Smooth muscle cell (in vitro differentiated cells): ENCODE measurements at regions not wholly inside any gene's neighbourhood (a gene's known extent, or its start where the extent isn't known, plus 50 kb on each side); places are given as distances from the start of the nearest gene placed in this dataset.

ENCODE experiments used
- DNase-seq: peaks from one replicate; lab custom pipeline; 2025; ENCODE audit not compliant: unreplicated experiment; lab: John Stamatoyannopoulos, UW
- H2AFZ ChIP-seq: fragments of 200-600 bp; sonication (generic); 2 replicates; pipeline ENCODE4 v1.6.0; 2016; ENCODE audit warnings: antibody characterized with exemption, low read depth, mild to moderate bottlenecking
- H3F3A ChIP-seq: fragments of 200-600 bp; sonication (generic); 2 replicates; pipeline ENCODE4 v1.6.0; 2017; ENCODE audit warnings: antibody characterized with exemption, low read depth
- H3K27ac ChIP-seq: fragments of 200-600 bp; sonication (generic); 2 replicates; pipeline ENCODE4 v1.5.1; 2016; ENCODE audit warnings: low read depth, mild to moderate bottlenecking
- H3K27me3 ChIP-seq: fragments of 200-600 bp; sonication (generic); 2 replicates; pipeline ENCODE4 v1.6.1; 2016; ENCODE audit warnings: low read depth, mild to moderate bottlenecking
- H3K36me3 ChIP-seq: fragments of 200-600 bp; sonication (generic); 2 replicates; pipeline ENCODE4 v1.5.1; 2016; ENCODE audit warnings: low read depth
- H3K4me1 ChIP-seq: fragments of 200-600 bp; sonication (generic); 2 replicates; pipeline ENCODE4 v1.5.1; 2016; ENCODE audit warnings: low read depth
- H3K4me2 ChIP-seq: fragments of 200-600 bp; sonication (generic); 2 replicates; pipeline ENCODE4 v1.6.0; 2016; ENCODE audit warnings: mild to moderate bottlenecking
- H3K4me3 ChIP-seq: fragments of 200-600 bp; sonication (generic); 2 replicates; pipeline ENCODE4 v1.5.1; 2016; ENCODE audit warnings: mild to moderate bottlenecking
- H3K79me2 ChIP-seq: fragments of 200-600 bp; sonication (generic); 2 replicates; pipeline ENCODE4 v1.6.0; 2016; ENCODE audit warnings: low read depth, mild to moderate bottlenecking
- H3K9ac ChIP-seq: fragments of 200-600 bp; sonication (generic); 2 replicates; pipeline ENCODE4 v1.6.0; 2016; ENCODE audit warnings: low read depth
- H3K9me3 ChIP-seq: fragments of 200-600 bp; sonication (generic); replicated peaks from 2 replicates; pipeline ENCODE4 v1.5.1; 2016; ENCODE audit warnings: low read depth
- H4K20me1 ChIP-seq: fragments of 200-600 bp; sonication (generic); 2 replicates; pipeline ENCODE4 v1.6.0; 2016; ENCODE audit warnings: low read depth
- CTCF ChIP-seq: fragments of 200-600 bp; sonication (generic); IDR thresholded peaks from 2 replicates; pipeline ENCODE4 v1.5.1; 2017; ENCODE audit warnings: borderline replicate concordance, mild to moderate bottlenecking, antibody characterized with exemption; ENCODE audit not compliant: insufficient read depth, poor library complexity, severe bottlenecking
- WGBS: methylation state at CpG from one replicate; pipeline ENCODE4 v1.1.7; 2016; ENCODE audit warnings: low lambda C conversion rate; 5-methylcytosine and 5-hydroxymethylcytosine counted together

DNA sequence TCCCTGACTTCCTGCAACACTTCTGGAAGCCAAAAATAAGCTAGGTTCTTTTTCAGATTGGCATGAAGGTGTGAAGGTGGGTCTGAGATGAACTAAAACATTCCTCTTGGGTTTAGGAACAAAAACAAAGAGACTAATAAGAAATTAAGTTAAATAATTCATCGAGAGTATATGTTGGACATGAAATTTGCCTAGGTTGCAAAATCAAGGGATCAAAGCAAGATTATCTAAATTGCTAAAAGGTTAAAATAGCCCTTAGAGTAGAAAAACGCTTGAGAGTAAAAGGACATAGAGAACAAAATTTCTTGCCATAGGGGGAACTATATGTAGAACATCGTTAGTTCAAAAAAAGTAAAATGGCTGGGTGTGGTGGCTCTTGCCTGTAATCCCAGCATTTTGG, 845.9 kb upstream of the NXPH2 start:
- no peaks in the 10 kb centered on the region for H3K79me2 ChIP-seq
- H3F3A ChIP-seq = no peaks in the 10 kb centered on the region
- DNase-seq = no peak
- no peak overlapping the region for H2AFZ ChIP-seq
- no peaks in the 10 kb centered on the region for H3K36me3 ChIP-seq
- no peaks in the 10 kb centered on the region for H3K27me3 ChIP-seq
- no peaks in the 10 kb centered on the region for H4K20me1 ChIP-seq
- no peaks in the 10 kb centered on the region for H3K4me1 ChIP-seq
- H3K9me3 ChIP-seq = no peaks in the 10 kb centered on the region
- H3K27ac ChIP-seq = no peak overlapping the region
- no peak for TF ChIP-seq CTCF
- WGBS = 97% methylated on average over 3 of the region's 3 CpGs
- no peak overlapping the region for H3K9ac ChIP-seq
- H3K4me3 ChIP-seq = no peak overlapping the region
- no peak overlapping the region for H3K4me2 ChIP-seq

DNA sequence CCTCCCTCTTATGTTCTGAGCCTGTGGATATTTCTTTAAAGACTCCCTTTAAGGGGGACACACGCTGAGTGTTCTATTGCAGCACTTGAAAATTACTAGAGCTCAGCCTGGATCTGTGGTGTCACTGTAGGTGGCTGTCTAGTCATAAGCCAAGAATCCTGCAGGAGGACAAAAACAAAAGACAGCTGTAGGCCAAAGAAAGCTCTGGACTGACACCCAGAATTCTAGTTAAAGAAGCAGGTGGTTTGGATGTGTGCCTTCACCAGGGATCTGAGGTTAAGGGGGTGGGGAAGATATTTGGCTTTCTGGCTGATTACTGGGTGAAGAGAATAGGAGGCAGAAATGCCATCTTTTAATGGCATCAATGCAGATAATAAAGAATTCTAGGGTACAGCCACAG, 842.5 kb upstream of the NXPH2 start:
- Histone ChIP-seq H3K27ac (no peak overlapping the region), H4K20me1 (no peaks in the 10 kb centered on the region), H3K27me3 (no peaks in the 10 kb centered on the region), H3K36me3 (no peaks in the 10 kb centered on the region), H2AFZ (no peak overlapping the region), H3K79me2 (no peaks in the 10 kb centered on the region), H3K4me1 (no peaks in the 10 kb centered on the region), H3F3A (no peaks in the 10 kb centered on the region), H3K4me3 (no peak overlapping the region), H3K4me2 (no peak overlapping the region), H3K9ac (no peak overlapping the region), H3K9me3 (peaks cover 6% of the 10 kb centered on the region)
- WGBS = 88% methylated on average over 1 of the region's 1 CpG
- TF ChIP-seq CTCF = no peak
- no peak for DNase-seq

GRCh38 chr2:139617747-139618146, 837.6 kb upstream of the NXPH2 start:
- Histone ChIP-seq H2AFZ (no peak overlapping the region), H3K4me1 (no peaks in the 10 kb centered on the region), H3K9me3 (peaks cover 6% of the 10 kb centered on the region), H3K4me3 (no peak overlapping the region), H3K79me2 (no peaks in the 10 kb centered on the region), H3K27ac (no peak overlapping the region), H3K4me2 (no peak overlapping the region), H3K9ac (no peak overlapping the region), H3K27me3 (no peaks in the 10 kb centered on the region), H4K20me1 (no peaks in the 10 kb centered on the region), H3F3A (no peaks in the 10 kb centered on the region), H3K36me3 (no peaks in the 10 kb centered on the region)
- no peak for TF ChIP-seq CTCF
- no peak for DNase-seq

DNA sequence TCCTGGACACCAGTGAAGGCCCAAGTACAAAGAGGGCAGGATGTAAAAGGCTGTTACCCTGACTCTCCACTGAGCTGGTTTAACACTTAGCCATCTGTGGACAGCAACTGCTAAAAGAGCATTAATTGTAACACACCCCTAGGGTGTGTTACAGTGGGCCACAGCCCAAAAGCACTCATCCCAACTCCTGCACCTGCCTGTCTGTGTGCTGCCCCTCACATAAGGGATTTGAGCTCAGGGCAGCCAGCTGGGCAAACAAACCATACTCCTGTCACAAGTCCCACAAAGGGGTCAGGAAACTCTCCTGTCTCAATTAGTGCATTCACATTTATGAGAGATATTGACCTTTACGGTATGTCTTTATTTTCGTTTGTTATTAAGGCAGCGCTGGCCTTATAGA, 833.1 kb upstream of the NXPH2 start:
- H3K9me3 ChIP-seq = no peaks in the 10 kb centered on the region
- H3K27ac ChIP-seq = no peak overlapping the region
- TF ChIP-seq CTCF = no peak
- DNase-seq = no peak
- H2AFZ ChIP-seq = no peak overlapping the region
- no peaks in the 10 kb centered on the region for H3K27me3 ChIP-seq
- no peaks in the 10 kb centered on the region for H3K36me3 ChIP-seq
- no peak overlapping the region for H3K4me3 ChIP-seq
- no peaks in the 10 kb centered on the region for H4K20me1 ChIP-seq
- no peak overlapping the region for H3K4me2 ChIP-seq
- 93% methylated on average over 3 of the region's 3 CpGs for WGBS
- H3K79me2 ChIP-seq = no peaks in the 10 kb centered on the region
- no peaks in the 10 kb centered on the region for H3K4me1 ChIP-seq
- H3F3A ChIP-seq = no peaks in the 10 kb centered on the region
- H3K9ac ChIP-seq = no peak overlapping the region
